Middle frontal gyrus (tissue), 1 donor: ENCODE measurements at regions not wholly inside any gene's neighbourhood (a gene's known extent, or its start where the extent isn't known, plus 50 kb on each side); places are given as distances from the start of the nearest gene placed in this dataset.

Experiments used
- DNase-seq: peaks from one replicate; pipeline ENCODE4 v3.0.0-alpha.2; 2015; ENCODE audit warnings: low spot score; ENCODE audit errors: extremely low spot score

DNA sequence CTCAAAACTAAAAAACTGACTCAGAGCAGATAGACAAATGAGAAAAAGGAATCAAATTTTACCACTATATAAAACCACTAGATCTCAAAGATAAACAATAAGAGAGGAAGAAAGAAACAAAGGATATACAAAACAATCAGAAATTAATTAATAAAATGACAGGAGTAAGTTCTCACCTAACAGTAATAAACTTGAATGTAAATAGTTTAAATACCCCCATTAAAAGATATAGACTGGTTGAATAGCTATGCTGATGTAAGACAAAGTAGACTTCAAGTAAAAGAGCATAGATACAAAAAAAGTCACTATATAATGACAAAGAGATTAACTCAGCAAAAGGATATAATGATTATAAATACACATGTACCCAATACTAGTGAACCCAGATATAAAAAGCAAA is 72.3 kb upstream of the GNAZ start:
- no peak for DNase-seq

DNA sequence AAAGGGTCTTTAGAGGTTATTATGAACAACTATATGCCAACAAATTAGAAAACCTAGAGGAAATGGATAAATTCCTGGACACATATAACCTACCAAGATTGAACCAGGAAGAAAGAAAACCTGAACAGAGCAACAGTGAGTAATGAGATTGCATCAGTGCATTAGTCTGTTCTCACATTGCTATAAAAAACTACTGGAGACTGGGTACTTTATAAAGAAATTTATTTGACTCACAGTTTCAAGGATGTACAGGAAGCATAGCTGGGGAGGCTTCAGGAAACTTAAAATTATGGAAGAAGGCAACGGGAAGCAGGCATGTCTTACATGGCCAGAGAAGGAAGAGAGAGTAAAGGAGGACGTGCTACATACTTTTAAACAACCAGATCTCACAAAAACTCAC is 70.8 kb upstream of the GNAZ start:
- no peak for DNase-seq

DNA sequence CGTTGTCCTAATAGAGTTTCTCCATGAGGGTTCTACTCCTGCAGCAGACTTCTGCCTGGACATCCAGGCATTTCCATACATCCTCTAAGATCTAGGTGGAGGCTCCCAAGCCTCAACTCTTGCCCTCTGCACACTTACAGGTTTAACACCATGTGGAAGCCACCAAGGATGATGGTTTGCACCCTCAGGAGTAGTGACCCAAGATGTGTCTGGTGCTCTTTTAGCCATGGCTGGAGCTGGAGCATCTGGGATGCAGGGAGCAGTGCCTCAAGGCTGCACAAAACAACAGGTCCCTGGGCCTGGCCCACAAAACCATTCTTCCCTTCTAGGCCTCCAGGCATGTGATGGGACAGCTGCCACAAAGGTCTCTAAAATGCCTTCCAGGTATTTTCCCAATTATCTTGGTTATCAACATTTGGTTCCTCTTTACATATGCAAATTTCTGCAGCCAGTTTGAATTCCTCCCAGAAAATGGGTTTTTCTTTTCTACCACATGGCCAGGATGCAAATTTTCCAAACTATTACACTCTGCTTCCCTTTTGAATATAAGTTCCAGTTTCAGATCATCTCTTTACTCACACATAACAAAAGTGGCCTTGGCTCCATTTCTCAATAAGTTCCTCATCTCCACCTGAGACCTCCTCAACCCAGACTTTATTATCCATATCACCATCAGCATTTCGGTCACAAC is 69.5 kb upstream of the GNAZ start:
- no peak for DNase-seq

DNA sequence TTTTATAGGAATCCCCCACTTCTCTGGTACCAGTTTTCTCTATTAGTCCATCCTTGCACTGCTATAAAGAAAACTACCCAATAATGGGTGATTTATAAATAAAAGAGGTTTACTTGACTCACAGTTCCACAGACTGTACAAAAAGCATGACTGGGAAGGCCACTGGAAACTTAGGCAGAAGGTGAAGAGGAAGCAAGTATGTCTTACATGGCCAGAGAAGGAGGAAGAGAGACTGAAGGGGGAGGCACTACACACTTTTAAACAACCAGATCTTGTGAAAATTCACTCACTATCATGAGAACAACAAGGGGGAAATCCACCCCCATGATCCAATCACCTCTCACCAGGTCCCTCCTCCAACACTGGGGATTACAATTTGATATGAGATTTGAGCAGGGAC is 68.9 kb upstream of the GNAZ start:
- no peak for DNase-seq

DNA sequence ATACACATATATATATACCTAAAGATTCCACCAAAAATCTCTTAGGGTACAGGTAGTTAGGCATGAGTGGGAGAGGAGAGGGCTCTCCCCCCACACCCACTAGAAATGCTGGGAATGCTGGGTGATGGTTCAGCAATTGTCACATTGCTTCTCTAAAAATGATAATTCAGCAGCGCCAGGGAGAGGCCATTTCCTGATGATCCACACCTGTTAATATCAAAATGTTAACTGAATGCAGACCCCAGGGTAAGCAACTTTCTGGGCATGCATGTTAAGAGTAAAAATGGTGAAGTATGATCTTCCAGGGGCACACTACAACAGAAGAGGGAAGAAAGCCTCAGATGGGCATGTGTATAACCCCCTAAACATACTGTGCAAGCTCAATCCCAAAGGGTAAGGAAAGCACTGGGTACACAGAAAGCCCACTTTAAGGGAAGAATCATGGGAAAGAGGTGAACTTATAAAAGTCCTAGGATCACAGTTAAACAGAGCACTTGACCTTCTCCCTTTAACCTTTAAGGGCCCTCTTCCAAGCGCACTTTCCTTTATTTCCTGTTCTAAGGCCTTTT is 67.6 kb upstream of the GNAZ start:
- DNase-seq, result no peak

GRCh38 chr22:23007823-23008222 is 62.5 kb upstream of the GNAZ start:
- DNase-seq, result no peak

GRCh38 chr22:23008896-23009295 is 61.4 kb upstream of the GNAZ start:
- no peak for DNase-seq
